Gastroesophageal sphincter (tissue), 3 donors: ENCODE measurements at regions not wholly inside any gene's neighbourhood (a gene's known extent, or its start where the extent isn't known, plus 50 kb on each side); places are given as distances from the start of the nearest gene placed in this dataset.

Source experiments
- CTCF ChIP-seq, 4 experiments: fragments of 200-600 bp in 2 of 4; fragments of 450-650 bp in 2 of 4; sonication (generic) in 1 of 4; IDR thresholded peaks; one replicate each; pipeline ENCODE4 v1.5.1; 2017 to 2019; ENCODE audit warnings: antibody characterized with exemption in 4 of 4, mild to moderate bottlenecking in 2 of 4, moderate library complexity in 2 of 4
- POLR2A ChIP-seq, 2 donors: fragments of 450-650 bp; IDR thresholded peaks; one replicate each; pipeline ENCODE4 v1.6.1; 2017; ENCODE audit warnings: antibody characterized with exemption in 2 of 2, mild to moderate bottlenecking in 2 of 2, moderate library complexity in 1 of 2
- POLR2AphosphoS5 ChIP-seq: sonication (generic); formaldehyde crosslinking; IDR thresholded peaks from one replicate; pipeline ENCODE4 v1.6.1; 2017; ENCODE audit warnings: antibody characterized with exemption

- TF ChIP-seq POLR2AphosphoS5 (no peak), POLR2A (IDR thresholded peaks at IDR 0.05) (no peak), CTCF (IDR thresholded peaks at IDR 0.05) (no peak)
Measured at GRCh38 chr3:18892047-18892446, 256.3 kb upstream of the KCNH8 start.
